Limb (tissue), 2 donors: ENCODE measurements at regions not wholly inside any gene's neighbourhood (a gene's known extent, or its start where the extent isn't known, plus 50 kb on each side); places are given as distances from the start of the nearest gene placed in this dataset.

Source experiments
- DNase-seq, 2 donors: peaks; one replicate each; pipeline ENCODE4 v3.0.0-alpha.2; 2016; ENCODE audit errors: extremely low spot score in 2 of 2

- no peak for DNase-seq
Observed at GRCh38 chr5:155193483-155194107, 180.0 kb downstream of the KIF4B start.

GRCh38 chr5:155200608-155201007, 187.1 kb downstream of the KIF4B start:
- no peak for DNase-seq

GRCh38 chr5:155211764-155212163, 198.2 kb downstream of the KIF4B start:
- no peak for DNase-seq

- DNase-seq: no peak
Observed at GRCh38 chr5:155222393-155222792, 208.8 kb downstream of the KIF4B start.

- DNase-seq: no peak
Observed at GRCh38 chr5:155229135-155229534, 215.6 kb downstream of the KIF4B start.

- no peak for DNase-seq
Observed at GRCh38 chr5:155239803-155240202, 226.2 kb downstream of the KIF4B start.

- DNase-seq: no peak
Observed at GRCh38 chr5:155250596-155250995, 237.0 kb downstream of the KIF4B start.

- no peak for DNase-seq
Observed at GRCh38 chr5:155252025-155252424, 238.5 kb downstream of the KIF4B start.

GRCh38 chr5:155252717-155253116, 239.2 kb downstream of the KIF4B start:
- DNase-seq: no peak

- DNase-seq: no peak
Observed at GRCh38 chr5:155254399-155254798, 240.8 kb downstream of the KIF4B start.

- peak in 1 of 2 donors; percentile 12 for DNase-seq
Observed at GRCh38 chr5:155258161-155258560, 244.6 kb downstream of the KIF4B start.

GRCh38 chr5:155259648-155260047, 246.1 kb downstream of the KIF4B start:
- DNase-seq: no peak

GRCh38 chr5:155260798-155261197, 247.2 kb downstream of the KIF4B start:
- peak in 1 of 2 donors; percentile 29 for DNase-seq

GRCh38 chr5:155263381-155263780, 249.8 kb downstream of the KIF4B start:
- no peak for DNase-seq

GRCh38 chr5:155264809-155265208, 251.3 kb downstream of the KIF4B start:
- no peak for DNase-seq

- no peak for DNase-seq
Observed at GRCh38 chr5:155268770-155269425, 255.3 kb downstream of the KIF4B start.

- no peak for DNase-seq
Observed at GRCh38 chr5:155270725-155271124, 257.2 kb downstream of the KIF4B start.

GRCh38 chr5:155274484-155274883, 260.9 kb downstream of the KIF4B start:
- DNase-seq: no peak

- no peak for DNase-seq
Observed at GRCh38 chr5:155275222-155275621, 261.7 kb downstream of the KIF4B start.

GRCh38 chr5:155276231-155276630, 262.7 kb downstream of the KIF4B start:
- DNase-seq: no peak

- DNase-seq: no peak
Observed at GRCh38 chr5:155278532-155278931, 265.0 kb downstream of the KIF4B start.

GRCh38 chr5:155282503-155283107, 269.1 kb downstream of the KIF4B start:
- DNase-seq: no peak

GRCh38 chr5:155285706-155286105, 272.2 kb downstream of the KIF4B start:
- no peak for DNase-seq
